ENCODE measurements at regions not wholly inside any gene's neighbourhood (a gene's known extent, or its start where the extent isn't known, plus 50 kb on each side); places are given as distances from the start of the nearest gene placed in this dataset.
A peak's percentile ranks its signal among the peaks of the same experiment; 100 is the strongest.

DNA sequence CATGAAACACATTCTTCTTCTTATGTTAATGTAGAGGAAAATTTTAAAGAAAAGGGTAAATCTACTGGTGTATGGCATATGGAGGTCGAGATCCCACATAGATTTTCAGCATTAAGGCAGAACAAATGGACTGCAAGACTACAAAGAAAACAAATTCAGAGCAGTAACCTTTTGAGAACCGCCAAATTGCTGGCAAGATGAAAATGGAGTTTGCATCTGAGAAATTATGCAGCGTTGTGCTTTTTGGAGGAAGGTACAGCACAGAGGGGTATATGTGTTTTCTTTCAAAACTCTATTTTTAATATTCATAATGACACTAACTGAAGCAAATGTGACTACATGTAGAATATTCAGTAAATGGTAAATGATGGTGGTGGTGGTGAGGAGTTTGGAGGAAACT, 59.0 kb upstream of the PARD3B start:
- TF ChIP-seq, protein P1, sequence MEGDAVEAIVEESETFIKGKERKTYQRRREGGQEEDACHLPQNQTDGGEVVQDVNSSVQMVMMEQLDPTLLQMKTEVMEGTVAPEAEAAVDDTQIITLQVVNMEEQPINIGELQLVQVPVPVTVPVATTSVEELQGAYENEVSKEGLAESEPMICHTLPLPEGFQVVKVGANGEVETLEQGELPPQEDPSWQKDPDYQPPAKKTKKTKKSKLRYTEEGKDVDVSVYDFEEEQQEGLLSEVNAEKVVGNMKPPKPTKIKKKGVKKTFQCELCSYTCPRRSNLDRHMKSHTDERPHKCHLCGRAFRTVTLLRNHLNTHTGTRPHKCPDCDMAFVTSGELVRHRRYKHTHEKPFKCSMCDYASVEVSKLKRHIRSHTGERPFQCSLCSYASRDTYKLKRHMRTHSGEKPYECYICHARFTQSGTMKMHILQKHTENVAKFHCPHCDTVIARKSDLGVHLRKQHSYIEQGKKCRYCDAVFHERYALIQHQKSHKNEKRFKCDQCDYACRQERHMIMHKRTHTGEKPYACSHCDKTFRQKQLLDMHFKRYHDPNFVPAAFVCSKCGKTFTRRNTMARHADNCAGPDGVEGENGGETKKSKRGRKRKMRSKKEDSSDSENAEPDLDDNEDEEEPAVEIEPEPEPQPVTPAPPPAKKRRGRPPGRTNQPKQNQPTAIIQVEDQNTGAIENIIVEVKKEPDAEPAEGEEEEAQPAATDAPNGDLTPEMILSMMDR (IDR thresholded peaks at IDR 0.05; ENCODE audit: low read length, missing control alignments), result no peak
- DNase-seq (ENCODE audit: low read depth), result no peak
- no peak overlapping the region for H3K4me3 ChIP-seq (replicated peaks; ENCODE audit: low read depth, low read length)

DNA sequence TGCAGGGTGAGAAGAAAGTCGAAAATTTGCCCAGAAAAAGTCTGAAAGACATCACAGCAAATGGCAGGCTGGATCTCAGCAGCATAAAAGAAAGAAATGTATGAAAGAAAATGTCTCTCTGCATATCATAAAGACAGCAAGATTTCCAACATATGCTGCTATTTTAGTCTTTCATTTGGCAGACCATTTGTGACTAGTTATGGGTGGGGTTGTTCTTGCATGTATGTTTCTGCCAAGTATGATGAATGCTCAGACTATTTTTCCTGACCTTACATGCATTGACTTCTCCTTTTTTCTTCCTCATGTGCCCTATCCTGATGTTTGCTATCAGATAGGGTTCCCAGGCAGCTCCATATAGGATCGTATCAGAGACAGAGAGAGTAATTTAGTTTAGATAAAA, 58.5 kb upstream of the PARD3B start:
- H3K4me3 ChIP-seq (replicated peaks; ENCODE audit: low read depth, low read length), result no peak overlapping the region
- TF ChIP-seq, protein P1 (IDR thresholded peaks at IDR 0.05; ENCODE audit: low read length, missing control alignments), result no peak
- DNase-seq (ENCODE audit: low read depth), result peak; percentile 56

DNA sequence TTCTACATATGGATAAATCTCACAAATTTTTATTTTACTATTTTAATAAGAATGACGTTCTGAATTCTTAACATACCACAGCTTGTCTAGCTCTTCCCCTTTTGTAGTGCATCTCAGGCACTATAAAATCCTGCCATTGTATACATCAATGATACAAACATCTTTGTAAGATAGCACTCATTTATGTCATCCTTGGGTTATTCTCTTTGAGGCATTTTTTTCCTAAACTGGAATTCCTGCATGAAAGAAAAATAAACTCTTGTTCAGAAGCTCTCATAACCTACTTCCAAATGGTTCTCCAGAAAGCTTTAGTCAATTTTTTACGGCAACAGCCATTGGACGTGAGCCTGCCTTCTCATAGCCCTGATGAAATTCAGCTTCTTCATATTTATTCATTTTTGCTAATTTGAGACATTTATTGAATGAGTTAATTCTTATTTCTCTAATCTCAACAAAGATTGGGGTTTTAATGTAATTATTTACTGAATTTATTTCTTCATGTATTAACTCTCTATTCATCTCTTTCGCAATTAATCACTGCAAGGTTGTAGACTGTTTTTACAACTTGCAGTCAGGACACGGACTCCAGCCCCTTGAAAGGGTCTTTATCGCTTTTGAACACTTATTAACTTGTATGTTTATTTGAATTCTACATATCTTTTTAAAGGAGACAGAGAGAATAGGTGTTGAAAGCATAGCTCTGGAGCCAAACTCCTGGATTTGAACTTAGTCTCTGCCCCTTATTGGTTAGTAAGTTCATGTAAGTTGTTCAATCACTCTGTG, 57.6 kb upstream of the PARD3B start:
- no peak overlapping the region for H3K4me3 ChIP-seq (replicated peaks; ENCODE audit: low read depth, low read length)
- peak; percentile 19 for DNase-seq (ENCODE audit: low read depth)
- TF ChIP-seq, protein P1 (IDR thresholded peaks at IDR 0.05; ENCODE audit: low read length, missing control alignments), result no peak

DNA sequence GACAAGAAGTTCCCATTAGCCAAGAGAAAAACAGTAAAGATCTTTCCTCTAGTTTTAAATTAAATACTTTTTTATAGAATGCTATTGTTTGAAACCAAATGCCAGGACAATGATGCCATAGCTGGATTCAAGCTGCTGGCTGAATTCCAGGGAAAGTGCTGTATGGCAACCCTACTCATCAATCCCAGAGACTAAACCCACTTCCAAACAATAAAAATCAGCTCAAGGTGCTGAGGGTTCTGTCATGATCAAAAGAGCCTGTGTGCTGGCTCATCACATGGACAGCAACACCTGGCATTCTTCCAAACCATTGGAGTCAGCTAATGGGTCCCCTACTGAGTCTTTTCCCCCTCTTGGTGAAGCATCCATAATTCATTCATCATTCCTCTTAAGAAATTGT, 53.7 kb upstream of the PARD3B start:
- H3K4me3 ChIP-seq (replicated peaks; ENCODE audit: low read depth, low read length), result no peak overlapping the region
- TF ChIP-seq, protein P1 (IDR thresholded peaks at IDR 0.05; ENCODE audit: low read length, missing control alignments), result no peak
- peak; percentile 71 for DNase-seq (ENCODE audit: low read depth)

DNA sequence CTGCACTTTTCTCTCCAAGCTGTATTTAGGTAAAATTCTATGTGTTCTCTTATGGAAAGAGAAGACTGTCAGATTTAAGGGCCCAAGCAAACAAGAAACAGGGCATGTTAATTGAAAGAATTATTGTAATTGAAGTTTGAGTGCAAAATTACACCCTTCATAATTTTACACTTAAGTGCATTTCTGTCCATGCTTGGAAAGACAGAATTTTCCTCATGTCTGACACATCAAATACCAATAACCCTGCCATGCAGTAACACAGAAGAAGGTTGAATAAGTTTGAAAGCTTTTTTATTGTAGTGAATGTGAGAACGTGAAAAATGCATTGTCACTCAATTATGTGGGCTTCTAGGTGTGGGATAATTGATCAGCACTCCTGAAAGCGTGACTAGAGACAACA, 52.9 kb upstream of the PARD3B start:
- no peak overlapping the region for H3K4me3 ChIP-seq (replicated peaks; ENCODE audit: low read depth, low read length)
- TF ChIP-seq, protein P1 (IDR thresholded peaks at IDR 0.05; ENCODE audit: low read length, missing control alignments), result no peak
- DNase-seq (ENCODE audit: low read depth), result no peak

DNA sequence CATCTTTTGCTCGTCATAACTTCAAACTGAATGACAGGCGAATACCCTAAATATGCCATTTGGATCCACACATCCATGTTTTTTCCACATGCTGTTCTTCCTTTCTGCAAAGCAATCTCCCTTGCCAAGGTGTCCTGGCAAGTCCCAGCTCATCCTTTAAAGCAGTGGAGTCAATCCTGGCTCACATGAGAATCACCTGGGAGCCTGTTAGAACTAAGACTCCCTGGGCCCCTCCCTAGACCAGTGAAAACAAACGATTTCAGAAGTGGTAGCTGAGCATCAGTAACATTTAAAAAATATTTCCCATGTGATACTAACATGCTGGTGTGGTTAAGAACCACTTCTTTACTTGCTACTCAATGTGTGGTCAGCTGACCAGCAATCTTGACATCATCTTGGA, 50.6 kb upstream of the PARD3B start:
- DNase-seq (ENCODE audit: low read depth), result no peak
- TF ChIP-seq, protein P1 (IDR thresholded peaks at IDR 0.05; ENCODE audit: low read length, missing control alignments), result no peak
- no peak overlapping the region for H3K4me3 ChIP-seq (replicated peaks; ENCODE audit: low read depth, low read length)

DNA sequence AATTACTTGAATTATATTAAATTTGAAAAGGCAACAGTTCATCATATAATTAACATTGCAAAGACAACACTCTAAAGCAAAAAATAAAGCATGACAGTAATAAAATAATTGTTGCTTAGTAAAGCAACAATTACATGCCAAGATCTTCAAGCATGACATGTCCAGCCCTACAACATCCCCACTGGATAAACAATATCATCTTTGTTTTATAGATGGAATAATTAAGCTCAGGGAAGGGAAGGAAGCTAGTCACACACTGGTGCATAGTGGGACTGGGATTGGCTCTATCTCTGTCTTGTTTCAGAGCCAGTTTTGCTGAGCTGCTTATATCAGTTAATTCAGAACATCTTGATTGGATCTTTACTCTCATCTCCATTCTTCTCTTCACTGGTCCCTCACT, 49.9 kb upstream of the PARD3B start:
- no peak for DNase-seq (ENCODE audit: low read depth)
- TF ChIP-seq, protein P1 (IDR thresholded peaks at IDR 0.05; ENCODE audit: low read length, missing control alignments), result no peak
- no peak overlapping the region for H3K4me3 ChIP-seq (replicated peaks; ENCODE audit: low read depth, low read length)
